ENCODE measurements at regions not wholly inside any gene's neighbourhood (a gene's known extent, or its start where the extent isn't known, plus 50 kb on each side); places are given as distances from the start of the nearest gene placed in this dataset.

DNA sequence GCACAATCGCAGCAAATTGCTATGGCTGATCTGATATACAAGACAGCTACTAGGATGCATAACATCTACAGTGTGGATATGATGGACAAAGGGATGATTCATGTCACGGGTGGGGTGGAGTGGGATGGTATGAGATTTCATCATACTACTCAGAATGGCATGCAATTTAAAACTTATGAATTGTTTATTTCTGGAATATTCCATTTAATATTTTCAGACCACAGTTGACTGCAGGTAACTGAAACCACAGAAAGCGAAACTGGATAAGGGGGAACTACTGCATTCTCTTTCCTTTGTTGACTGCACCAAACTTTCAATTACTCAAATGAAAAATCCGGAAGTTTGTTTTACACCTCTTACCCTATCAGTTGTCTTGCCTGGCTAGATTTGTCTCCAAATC is 94.4 kb upstream of the NEUROD1 start:
- peaks cover 8% of the 10 kb centered on the region for H3K4me1 Mint-ChIP-seq
- H3K27me3 Mint-ChIP-seq = peaks cover 2% of the 10 kb centered on the region
- ChIA-PET POLR2A (no interaction called here), CTCF (interaction anchor here (0.7 kb wide), 1 partner anchor 1057 kb away, joined by 4 read pairs; no protein-coding TSS in a partner anchor)
- H3K9me3 Mint-ChIP-seq = peaks cover 2% of the 10 kb centered on the region
- no peak for DNase-seq
- H3K36me3 Mint-ChIP-seq (ENCODE audit: low read depth) = no peaks in the 10 kb centered on the region
- H3K4me3 Mint-ChIP-seq = no peak overlapping the region
- H3K27ac Mint-ChIP-seq = no peak overlapping the region

DNA sequence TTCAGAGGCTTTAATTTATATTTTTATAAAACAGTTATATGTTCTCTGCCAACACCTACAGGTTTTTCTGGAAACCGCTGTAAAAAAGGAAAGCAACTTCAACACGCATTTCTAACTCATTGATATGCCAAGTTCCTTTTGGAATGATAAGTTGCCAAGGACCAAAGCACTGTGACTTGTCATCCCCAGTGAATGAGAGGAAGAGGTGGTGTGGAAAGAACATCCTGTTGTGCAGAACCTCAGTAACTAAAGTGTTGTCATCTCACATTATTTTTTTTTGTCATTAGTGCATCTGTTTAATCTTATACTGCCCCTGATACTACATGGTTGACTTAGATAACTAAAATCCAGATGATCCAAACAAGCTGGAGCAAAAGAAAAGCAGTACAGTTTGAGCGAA is 96.0 kb upstream of the NEUROD1 start:
- peaks cover 2% of the 10 kb centered on the region for H3K9me3 Mint-ChIP-seq
- H3K4me1 Mint-ChIP-seq = peaks cover 8% of the 10 kb centered on the region
- no peak overlapping the region for H3K4me3 Mint-ChIP-seq
- ChIA-PET CTCF (no interaction called here), POLR2A (no interaction called here)
- DNase-seq = no peak
- no peak overlapping the region for H3K27ac Mint-ChIP-seq
- peaks cover 2% of the 10 kb centered on the region for H3K27me3 Mint-ChIP-seq
- no peaks in the 10 kb centered on the region for H3K36me3 Mint-ChIP-seq (ENCODE audit: low read depth)

DNA sequence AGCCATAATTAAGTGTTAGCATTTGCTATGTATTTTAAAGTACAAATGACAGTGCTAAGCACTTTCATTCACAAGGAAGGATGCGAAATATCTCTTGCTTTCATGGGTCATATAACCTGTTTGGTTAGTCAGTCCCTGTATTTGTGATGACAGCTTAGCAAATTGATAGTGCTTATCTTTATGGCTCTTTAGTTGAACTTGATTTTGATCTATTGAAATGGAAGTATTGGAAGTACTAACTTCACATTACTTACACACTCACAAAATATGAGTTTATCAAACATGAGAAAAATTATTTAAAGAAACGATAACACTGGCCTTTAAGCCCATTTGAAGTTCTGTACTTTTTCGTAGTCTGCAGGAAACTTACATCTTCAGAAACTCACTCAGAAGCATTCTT is 97.4 kb upstream of the NEUROD1 start:
- Mint-ChIP-seq H3K4me1 (peaks cover 8% of the 10 kb centered on the region), H3K4me3 (no peak overlapping the region), H3K9me3 (peaks cover 2% of the 10 kb centered on the region), H3K27me3 (peaks cover 2% of the 10 kb centered on the region), H3K36me3 (ENCODE audit: low read depth) (no peaks in the 10 kb centered on the region), H3K27ac (no peak overlapping the region)
- POLR2A ChIA-PET = no interaction called here
- no peak for DNase-seq
- CTCF ChIA-PET = interaction anchor here (1.3 kb wide), 1 partner anchor 28 kb away, joined by 3 read pairs; no protein-coding TSS in a partner anchor

DNA sequence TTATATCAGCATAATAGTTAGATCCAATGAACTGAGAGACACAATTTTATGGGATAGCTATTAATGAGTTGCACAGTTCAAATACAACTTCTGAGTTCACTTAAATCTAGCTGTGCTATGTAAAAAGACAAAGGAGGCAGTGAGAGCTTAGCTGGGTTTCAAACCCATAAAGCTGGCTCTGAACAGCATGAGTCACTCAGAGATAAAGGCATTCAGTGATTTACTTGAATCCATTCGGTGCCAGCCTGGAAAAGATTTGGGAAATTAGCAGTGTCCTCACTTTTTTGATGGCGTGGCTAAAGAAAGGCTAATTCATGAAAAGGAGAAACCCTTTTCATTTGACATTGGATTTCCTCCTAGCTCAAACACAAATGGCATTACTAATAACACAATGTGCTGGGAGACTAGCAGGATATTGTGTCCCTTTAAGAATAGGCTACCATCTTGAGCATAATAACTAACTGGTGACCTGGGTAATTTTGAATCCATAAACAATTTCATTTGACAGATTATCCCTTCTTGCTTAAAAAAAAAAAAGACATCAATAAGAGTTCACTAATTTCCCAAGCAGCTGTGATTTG is 98.4 kb upstream of the NEUROD1 start:
- ChIA-PET CTCF (interaction anchor here (0.6 to 1.6 kb wide), 5 partner anchors 19 to 1686 kb away, joined by 3 to 5 read pairs (median 3); no protein-coding TSS in a partner anchor), POLR2A (no interaction called here)
- Mint-ChIP-seq H3K4me1 (peaks cover 3% of the 10 kb centered on the region), H3K27ac (no peak overlapping the region), H3K4me3 (no peak overlapping the region), H3K27me3 (peaks cover 4% of the 10 kb centered on the region), H3K36me3 (ENCODE audit: low read depth) (no peaks in the 10 kb centered on the region), H3K9me3 (peaks cover 2% of the 10 kb centered on the region)
- DNase-seq = no peak

DNA sequence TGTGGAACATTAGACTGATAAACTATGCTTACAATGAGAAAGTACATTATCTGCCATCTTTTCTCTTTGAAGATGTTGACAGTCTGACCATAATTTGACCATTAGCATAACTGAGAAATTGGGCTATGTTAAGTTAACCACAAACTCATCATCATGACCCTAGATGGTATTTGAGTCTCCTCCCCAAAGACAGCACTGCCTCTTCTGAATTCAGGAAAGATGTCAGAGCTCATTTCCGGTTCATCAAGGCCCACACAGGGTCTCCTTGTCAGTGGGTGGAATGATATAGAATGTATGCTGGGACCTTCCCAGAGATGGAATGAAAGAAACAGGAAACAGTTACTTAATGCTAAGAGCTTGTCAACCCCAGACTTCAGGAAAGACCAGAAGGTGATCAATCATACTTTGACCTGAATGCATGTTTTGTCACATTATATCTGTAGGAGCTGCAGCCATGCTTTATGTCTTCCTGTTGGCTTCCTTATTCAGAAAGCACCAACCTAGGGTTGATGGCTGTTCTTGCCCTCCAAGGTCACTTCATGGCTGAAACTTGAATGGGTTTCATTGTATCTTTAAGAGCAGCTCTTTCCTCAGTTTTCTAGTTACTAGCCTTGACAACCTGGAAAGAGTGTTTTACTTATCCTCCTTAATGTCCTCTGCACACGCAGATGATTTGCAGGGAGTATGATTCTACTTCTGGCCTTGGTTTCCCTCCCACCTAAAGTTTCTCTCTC is 99.1 kb upstream of the NEUROD1 start:
- ChIA-PET CTCF (interaction anchor here (0.6 to 2.0 kb wide), 6 partner anchors 11 to 1687 kb away, joined by 3 to 6 read pairs (median 3); no protein-coding TSS in a partner anchor), POLR2A (no interaction called here)
- DNase-seq = no peak
- Mint-ChIP-seq H3K27me3 (peaks cover 4% of the 10 kb centered on the region), H3K9me3 (peaks cover 2% of the 10 kb centered on the region), H3K36me3 (ENCODE audit: low read depth) (no peaks in the 10 kb centered on the region), H3K27ac (no peak overlapping the region), H3K4me1 (peaks cover 3% of the 10 kb centered on the region), H3K4me3 (no peak overlapping the region)

DNA sequence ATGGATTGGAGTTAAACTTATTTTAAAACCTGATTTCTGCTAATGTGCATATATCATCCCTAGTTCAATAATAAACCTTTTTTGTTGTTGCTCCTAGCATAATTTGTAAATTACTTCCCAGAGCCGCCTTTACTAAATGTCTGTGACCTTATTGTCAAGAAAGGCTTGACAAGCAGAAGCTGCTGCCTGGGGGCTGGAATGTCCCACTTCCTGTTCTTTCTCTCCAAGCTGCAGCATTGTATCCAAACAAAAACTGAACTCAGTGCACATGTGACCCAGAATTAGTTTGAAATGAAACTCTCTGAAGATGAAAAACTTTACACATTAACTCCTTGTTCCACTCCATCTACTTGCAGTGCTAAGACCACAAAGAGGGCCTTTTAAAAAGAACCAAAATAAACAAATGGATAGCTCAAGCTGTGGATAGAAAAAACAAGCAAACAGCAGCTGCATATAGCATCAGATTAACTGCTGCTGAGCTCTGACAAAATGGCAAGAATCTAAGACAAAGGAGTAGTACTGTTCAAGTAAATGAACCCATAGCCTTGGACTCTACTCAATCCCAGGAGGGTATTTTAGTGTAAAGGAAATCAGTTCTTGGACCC is 99.8 kb upstream of the NEUROD1 start:
- H3K27me3 Mint-ChIP-seq = peaks cover 4% of the 10 kb centered on the region
- ChIA-PET CTCF (interaction anchor here (1.3 to 2.0 kb wide), 3 partner anchors 11 to 23 kb away, joined by 3 to 6 read pairs (median 5); no protein-coding TSS in a partner anchor), POLR2A (no interaction called here)
- H3K36me3 Mint-ChIP-seq (ENCODE audit: low read depth) = no peaks in the 10 kb centered on the region
- H3K27ac Mint-ChIP-seq = no peak overlapping the region
- H3K4me3 Mint-ChIP-seq = no peak overlapping the region
- no peak for DNase-seq
- peaks cover 2% of the 10 kb centered on the region for H3K4me1 Mint-ChIP-seq
- peaks cover 2% of the 10 kb centered on the region for H3K9me3 Mint-ChIP-seq

DNA sequence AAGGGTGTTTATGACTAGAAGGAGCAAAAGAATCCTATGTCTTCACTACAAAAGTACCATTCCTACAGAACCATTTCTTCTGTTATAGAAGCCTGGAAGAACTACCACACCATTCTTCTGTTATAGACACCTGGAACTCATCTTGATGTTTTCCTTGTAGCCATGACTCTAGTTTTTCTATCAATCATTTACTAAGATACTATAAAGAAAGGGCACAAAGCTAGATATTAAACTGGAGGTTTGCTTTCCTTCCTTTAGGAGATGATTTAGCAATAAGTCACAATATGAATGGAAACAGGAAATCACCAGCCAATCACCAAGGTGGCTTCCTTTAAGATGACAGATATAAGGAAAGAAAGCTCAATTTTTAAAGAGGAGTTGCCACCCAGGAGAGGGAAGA is 100.3 kb upstream of the NEUROD1 start:
- Mint-ChIP-seq H3K27ac (no peak overlapping the region), H3K36me3 (ENCODE audit: low read depth) (no peaks in the 10 kb centered on the region), H3K4me1 (peaks cover 2% of the 10 kb centered on the region), H3K9me3 (peaks cover 2% of the 10 kb centered on the region), H3K4me3 (no peak overlapping the region), H3K27me3 (peaks cover 4% of the 10 kb centered on the region)
- ChIA-PET CTCF (interaction anchor here (1.3 to 2.0 kb wide), 2 partner anchors 10 to 23 kb away, joined by 3 to 6 read pairs; no protein-coding TSS in a partner anchor), POLR2A (no interaction called here)
- DNase-seq = no peak

DNA sequence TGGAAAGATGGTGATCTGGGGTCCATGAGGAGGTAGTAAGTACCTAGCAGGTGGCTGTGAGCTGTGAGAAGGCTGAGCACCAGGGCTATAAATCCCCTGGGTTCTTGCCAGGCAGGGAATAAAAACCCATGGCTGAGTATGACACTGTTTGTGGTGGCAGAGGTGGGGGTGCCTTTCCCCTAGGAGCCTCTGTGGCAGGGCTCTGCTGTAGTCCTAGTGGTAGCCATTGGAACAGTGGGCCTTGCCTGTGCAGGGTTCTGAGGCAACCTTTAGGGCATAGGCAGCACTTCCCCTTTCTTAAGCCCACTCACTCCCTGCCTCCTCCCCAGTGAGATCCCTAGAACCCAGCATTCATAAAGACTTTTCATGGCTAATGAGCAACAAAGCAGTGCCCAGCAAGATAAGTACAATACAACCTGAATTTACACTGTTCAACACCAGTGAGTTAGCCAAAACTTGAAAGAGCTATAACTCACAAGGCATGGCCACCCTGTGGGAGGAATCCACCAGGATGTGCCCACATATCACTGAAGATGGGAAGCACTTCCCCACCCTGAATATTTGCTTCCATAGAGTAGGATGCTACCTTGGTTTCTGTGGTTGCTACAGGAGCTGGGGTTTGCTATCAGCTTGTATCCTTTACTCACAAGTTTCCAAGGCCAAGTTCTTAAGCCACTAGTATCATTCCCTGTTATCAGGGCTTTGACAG is 100.9 kb upstream of the NEUROD1 start:
- H3K27ac Mint-ChIP-seq = no peak overlapping the region
- H3K27me3 Mint-ChIP-seq = peaks cover 4% of the 10 kb centered on the region
- ChIA-PET CTCF (interaction anchor here (2.0 kb wide), 1 partner anchor 10 kb away, joined by 6 read pairs; no protein-coding TSS in a partner anchor), POLR2A (no interaction called here)
- peaks cover 2% of the 10 kb centered on the region for H3K4me1 Mint-ChIP-seq
- no peak overlapping the region for H3K4me3 Mint-ChIP-seq
- H3K36me3 Mint-ChIP-seq (ENCODE audit: low read depth) = no peaks in the 10 kb centered on the region
- peaks cover 2% of the 10 kb centered on the region for H3K9me3 Mint-ChIP-seq
- DNase-seq = no peak

DNA sequence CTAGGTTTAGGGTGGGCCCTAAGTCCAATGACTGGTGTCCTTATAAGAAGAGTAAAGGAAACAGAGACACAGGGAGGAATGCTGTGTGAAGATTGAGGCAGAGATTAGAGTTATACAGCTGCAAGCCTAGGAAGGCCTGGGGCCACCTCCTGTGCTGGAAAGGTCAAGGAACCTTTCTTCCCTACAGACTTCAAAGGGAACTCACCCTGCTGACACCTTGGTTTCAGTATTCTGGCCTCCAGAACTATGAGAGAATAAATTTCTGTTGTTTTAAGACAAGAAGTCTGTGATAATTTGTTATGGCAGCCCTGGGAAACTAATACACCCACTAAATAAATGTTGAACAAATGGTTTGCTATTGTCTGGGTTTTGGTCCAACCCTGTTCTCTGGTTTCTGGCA is 102.3 kb upstream of the NEUROD1 start:
- CTCF ChIA-PET = no interaction called here
- H3K27me3 Mint-ChIP-seq = peaks cover 4% of the 10 kb centered on the region
- no peak overlapping the region for H3K4me3 Mint-ChIP-seq
- no peaks in the 10 kb centered on the region for H3K36me3 Mint-ChIP-seq (ENCODE audit: low read depth)
- H3K27ac Mint-ChIP-seq = no peak overlapping the region
- peaks cover 2% of the 10 kb centered on the region for H3K4me1 Mint-ChIP-seq
- POLR2A ChIA-PET = no interaction called here
- DNase-seq = no peak
- H3K9me3 Mint-ChIP-seq = peaks cover 2% of the 10 kb centered on the region

DNA sequence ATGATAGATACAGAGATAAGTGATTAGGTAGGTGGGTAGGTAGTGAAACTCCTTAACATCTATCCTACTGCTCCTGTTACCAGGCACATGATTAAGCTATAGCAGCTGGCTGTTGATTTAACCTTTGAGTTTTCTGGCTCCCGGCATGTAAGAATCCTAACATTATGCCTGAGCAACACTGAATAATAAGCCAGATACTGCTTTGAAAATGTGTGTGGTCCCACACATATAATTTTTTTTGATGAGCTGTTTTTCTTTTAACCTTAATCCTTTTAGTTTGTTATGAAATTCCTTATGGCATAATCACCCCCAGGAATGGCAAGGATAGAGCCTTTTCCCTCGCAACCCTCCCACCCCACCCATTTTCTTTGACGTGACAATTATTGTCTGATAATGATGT is 104.2 kb upstream of the NEUROD1 start:
- no peak overlapping the region for H3K4me3 Mint-ChIP-seq
- POLR2A ChIA-PET = no interaction called here

DNA sequence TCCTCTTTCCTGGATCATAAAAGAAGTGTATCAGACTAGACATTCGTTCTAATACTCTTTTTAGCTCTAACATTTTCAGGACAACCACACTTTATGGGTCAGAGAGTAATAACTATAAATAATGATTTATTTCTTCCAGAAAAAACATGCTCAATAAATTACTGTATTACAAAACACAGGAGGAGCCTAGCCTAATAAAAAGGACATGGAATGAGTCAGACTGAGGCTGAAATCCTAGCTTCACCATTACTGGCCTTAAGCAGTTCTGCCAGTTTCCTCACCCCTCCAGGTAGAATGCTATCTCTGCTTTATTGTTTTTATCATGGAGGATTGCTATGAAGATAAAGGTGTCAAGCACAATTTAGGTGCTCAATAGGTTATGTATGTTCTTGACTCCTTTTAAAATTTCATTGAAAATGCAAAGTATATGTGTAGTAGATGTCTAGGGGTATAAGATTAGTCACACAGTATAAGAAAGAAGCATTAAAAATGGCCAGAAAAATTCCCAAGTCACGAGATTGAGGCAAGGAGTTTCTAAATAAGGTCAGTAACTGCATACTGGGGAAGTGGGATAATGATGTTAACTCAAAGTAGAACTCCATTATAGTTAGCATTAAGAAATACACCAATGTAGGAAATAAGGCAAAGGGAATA is 105.5 kb upstream of the NEUROD1 start:
- no peaks in the 10 kb centered on the region for H3K36me3 Mint-ChIP-seq (ENCODE audit: low read depth)
- peaks cover 2% of the 10 kb centered on the region for H3K27me3 Mint-ChIP-seq
- DNase-seq = no peak
- H3K27ac Mint-ChIP-seq = no peak overlapping the region
- no peaks in the 10 kb centered on the region for H3K9me3 Mint-ChIP-seq
- ChIA-PET CTCF (no interaction called here), POLR2A (no interaction called here)
- peaks cover 14% of the 10 kb centered on the region for H3K4me1 Mint-ChIP-seq
- no peak overlapping the region for H3K4me3 Mint-ChIP-seq

More for the DNA sequence above, 104.2 kb upstream of the NEUROD1 start:
- Mint-ChIP-seq H3K4me1 (peaks cover 3% of the 10 kb centered on the region), H3K27me3 (peaks cover 2% of the 10 kb centered on the region), H3K9me3 (no peaks in the 10 kb centered on the region), H3K27ac (no peak overlapping the region), H3K36me3 (ENCODE audit: low read depth) (no peaks in the 10 kb centered on the region)
- CTCF ChIA-PET = no interaction called here
- no peak for DNase-seq

DNA sequence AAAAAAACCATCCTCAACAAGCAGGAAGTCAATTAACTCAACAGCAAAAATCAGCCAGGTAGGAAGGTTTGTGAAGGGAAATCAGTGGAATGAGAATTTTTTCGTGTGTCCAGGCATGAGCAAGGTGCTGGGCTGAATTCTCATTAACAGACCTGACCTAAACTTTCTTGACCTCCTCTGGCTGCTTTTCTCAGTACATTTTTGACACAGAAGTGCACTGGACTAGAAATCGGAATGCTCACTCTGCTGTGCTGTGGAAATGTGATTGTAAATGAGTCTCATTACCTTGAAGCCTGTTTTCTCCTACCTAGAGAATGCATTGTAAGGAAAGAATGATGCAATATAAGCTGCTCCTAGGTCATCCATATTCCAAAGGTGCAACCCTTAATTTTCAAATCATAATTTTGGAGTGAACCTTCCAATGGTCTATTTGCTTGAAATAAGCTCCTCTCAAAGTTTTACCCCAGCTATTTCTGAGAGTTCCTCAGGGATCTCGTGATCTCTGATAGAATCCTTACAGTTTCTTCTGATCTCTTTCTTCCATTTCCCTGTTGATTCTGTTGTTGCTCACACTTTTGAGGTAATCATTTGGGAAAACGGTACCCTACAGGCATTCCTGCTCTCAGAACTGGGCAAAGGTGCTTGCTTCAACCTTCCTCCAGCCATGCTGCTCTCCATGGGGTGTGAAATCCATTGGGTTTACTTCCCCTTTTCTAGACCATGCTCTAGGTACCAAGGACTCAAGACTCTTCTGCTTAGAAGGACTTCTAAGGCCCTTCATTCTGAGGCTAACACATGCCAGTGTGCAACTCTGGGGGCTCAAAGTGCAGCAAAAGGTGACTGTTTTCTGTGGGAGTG is 104.9 kb upstream of the ITPRID2 start:
- H3K4me1 Mint-ChIP-seq = peaks cover 22% of the 10 kb centered on the region
- peaks cover 2% of the 10 kb centered on the region for H3K27me3 Mint-ChIP-seq
- DNase-seq = no peak
- ChIA-PET CTCF (interaction anchor here (1.3 kb wide), 1 partner anchor 11 kb away, joined by 4 read pairs; no protein-coding TSS in a partner anchor), POLR2A (no interaction called here)
- H3K9me3 Mint-ChIP-seq = no peaks in the 10 kb centered on the region
- H3K36me3 Mint-ChIP-seq (ENCODE audit: low read depth) = no peaks in the 10 kb centered on the region
- H3K4me3 Mint-ChIP-seq = no peak overlapping the region
- no peak overlapping the region for H3K27ac Mint-ChIP-seq

Data from activated CD4-positive, alpha-beta T cell treated with anti-CD3 and anti-CD28 coated beads, Interleukin-2, amount 10 ng/mL, durations not matched to agents 7 days and 5 days (primary cell).